ENCODE measurements at regions not wholly inside any gene's neighbourhood (a gene's known extent, or its start where the extent isn't known, plus 50 kb on each side); places are given as distances from the start of the nearest gene placed in this dataset.
"Not testable (repeated sequence)": the region's sequence is repeated elsewhere in the genome, so short reads cannot be mapped to it uniquely, and the experiment has no call there.

DNA sequence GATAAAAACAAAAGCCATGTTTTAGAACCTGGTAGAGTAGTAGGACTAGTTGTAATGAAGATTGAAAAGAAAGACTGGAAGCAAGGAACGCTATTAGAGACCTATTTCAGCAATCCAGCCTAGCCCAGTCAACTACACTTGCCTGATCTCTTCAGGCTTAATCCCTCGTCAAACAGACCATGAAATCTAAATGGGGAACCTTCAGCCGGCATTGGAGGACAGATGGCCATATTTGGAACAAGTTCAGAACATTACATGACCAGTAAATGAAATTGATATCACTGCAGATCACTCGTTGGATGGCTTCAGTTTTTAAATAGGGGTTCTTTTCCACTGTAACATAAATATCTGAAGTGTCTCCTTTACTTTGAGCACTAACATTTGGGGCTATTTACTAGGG lies 84.8 kb upstream of the WDR44 start:
- DNase-seq, result no peak

DNA sequence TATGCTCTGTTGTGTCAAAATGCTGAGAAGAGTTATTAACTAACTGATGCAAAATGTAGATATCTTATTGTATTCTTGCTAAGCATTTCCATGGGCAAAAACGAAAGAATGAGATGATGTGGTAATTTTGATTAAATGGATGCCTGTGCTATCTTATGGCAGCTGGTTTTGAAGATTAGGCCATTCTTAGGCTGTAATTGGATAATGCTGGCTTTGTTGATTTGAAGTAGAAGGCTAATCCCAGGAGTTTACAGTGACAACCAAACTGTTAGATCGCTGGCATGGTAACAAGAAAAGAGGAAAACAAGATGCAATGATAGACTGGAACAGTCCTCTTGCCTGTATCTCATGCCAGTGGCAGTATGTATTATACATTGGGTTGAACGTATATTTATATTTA lies 74.1 kb upstream of the WDR44 start:
- no peak for DNase-seq

DNA sequence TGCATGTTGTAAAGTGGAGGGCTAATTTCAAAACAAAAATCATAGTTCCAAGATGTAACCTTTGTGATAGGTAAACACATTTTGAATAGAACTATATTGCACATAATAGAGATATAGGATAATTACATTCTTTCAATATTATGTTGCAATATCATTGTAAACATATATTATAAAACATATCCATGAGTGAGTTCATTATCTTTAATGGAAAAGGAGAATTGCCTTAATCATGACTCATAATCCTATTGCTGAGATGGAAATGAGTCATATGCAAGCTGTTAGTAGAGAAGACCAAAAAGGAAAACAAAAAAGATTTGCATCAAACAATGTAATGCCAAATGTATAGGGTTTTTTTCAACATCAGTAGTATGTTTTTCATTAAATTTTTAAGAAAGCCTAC lies 73.7 kb upstream of the WDR44 start:
- peak; percentile 7 to 15 for DNase-seq

DNA sequence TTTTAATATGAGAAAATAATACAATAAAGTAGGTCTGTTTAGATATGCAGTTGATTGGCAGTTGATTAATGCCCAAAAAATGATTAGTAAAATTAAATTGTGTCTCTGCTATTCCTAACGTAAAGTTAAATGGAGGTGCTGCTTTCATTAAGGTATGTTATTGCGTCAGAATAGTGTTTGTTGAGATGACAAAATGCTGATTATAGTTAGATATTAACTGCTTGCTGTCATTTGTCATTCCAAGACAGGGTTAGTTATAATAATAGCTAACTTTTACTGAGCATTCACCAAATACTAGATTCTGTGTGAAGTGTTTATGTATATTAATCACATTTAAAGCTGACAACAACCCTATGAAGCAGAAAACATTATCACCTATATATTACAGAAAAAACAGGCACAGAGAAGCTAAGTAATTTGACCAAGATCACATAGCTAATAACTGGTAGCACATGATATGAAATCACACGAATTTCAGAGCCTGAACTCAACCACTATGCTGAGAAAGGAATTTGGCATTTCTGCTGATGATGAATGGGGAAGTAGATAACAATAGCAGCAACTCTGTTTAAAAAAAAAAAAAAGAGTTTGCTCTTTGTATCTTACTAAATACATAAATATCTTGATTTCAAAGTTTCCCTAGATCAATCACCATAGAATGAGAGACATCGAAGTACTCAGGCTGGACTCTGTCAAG lies 59.7 kb upstream of the WDR44 start:
- DNase-seq, result no peak

DNA sequence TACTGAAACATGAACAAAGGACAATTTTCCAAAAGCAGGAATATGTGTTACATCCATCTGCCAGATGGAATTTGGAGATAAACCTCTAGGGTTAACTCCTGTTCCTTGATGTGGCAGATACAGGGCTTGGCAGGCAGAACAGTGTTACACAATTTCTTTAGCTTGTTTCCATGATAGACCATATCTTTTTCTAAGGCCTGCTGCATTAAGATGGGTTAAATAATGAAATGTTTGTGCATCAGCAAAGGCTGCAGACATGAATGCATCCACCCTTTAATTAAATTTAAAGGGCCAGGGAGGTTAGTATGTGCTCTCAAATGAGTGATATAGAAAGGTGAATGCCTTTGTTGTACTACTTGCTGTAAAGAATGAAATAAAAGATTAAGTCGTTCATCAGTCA lies 50.1 kb upstream of the WDR44 start:
- DNase-seq, result not testable (repeated sequence)
